GM18870 (cell line): ENCODE measurements at regions not wholly inside any gene's neighbourhood (a gene's known extent, or its start where the extent isn't known, plus 50 kb on each side); places are given as distances from the start of the nearest gene placed in this dataset.
A peak's percentile ranks its signal among the peaks of the same experiment; 100 is the strongest.

Experiments
- ATAC-seq: cut with Tn5 transposase; IDR thresholded peaks from one replicate; pipeline ENCODE4 v1.9.1; 2021; ENCODE audit warnings: moderate library complexity; ENCODE audit not compliant: unreplicated experiment

DNA sequence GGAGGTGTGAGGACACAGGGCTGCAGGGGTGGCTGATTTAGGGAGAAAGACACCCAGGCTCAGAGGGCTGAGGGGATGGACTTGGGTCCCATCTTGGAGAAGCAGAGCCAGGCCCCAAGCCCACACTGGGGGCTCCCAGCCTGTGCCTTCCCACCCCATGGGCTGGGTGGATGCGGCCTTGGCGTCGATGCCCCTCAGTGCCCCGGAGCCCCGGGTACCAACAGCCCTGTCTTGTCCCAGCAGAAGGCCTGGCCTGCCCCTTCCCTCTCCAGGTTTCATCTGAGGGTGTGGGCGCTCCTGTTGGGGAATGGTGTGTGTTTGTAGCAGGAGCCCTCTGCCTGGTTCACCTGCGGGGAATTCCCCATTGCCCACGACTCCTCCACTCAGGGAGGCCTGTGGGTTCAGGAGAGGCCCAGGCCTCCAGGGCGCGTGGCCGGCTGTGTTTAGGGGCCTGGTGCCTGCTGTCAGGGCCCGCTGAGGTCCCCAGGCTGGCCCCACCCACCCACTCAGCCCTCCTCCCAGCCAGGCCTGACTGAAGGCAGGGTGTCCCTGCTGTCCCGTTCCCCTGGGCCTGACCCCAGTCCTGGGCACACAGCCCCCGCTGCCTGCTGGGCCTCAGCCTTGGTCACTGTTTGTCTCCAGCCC is 51.1 kb upstream of the BEGAIN start:
- ATAC-seq: no peak

DNA sequence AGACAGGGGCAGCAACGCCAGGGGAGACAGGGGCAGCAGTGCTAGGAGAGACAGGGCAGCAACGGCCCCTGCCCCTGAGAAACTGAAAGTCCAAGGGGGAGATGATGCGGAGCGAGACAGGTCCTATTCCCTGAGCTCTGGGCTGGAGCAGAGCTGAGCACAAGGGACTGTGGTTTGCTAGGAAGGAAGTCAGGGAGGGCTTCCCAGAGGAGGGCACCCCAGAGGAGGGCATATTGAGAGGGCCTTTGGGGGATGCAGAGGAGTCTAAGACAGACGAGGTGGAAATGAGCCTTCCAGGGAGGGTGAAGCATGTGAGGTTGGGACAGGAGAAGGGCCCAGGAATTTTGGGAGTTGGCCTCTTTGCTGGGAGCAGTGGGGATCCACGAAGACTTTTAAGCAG is 52.1 kb upstream of the BEGAIN start:
- no peak for ATAC-seq

DNA sequence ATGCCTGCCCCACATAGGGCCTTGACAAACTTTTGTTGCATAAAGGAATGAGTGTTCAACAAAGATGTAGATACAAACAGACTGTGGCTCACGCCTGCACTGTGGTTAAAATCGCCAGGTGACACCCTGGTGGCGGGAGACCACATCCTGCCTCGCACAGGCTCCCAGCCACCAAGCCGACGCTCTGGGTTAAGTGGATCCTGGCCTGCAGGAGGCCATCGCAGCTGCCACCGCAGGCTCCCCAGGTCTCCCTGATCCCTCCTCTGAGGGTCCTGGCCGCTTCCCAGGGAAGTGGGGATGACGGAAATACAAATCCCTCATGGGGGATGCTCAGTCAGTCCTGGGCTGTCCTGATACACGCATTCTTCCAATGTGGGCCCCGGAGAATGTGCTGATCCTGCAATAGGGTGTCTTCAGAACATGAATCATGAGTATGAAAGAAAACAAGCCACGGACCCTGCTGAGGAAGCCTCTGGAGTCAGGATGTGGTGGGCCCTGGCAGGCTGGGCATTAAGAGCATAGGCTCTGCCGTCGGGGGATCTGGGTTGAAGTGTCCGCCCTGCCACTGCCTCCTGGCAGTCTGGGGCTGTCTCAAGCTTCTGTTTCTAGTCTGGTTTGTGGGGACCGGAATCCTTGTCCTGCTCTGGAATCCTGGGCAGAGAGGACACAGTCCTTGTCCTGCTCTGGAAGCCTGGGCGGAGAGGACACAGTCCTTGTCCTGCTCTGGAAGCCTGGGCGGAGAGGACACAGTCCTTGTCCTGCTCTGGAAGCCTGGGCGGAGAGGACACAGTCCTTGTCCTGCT is 53.5 kb upstream of the BEGAIN start:
- ATAC-seq: peak; percentile 88

DNA sequence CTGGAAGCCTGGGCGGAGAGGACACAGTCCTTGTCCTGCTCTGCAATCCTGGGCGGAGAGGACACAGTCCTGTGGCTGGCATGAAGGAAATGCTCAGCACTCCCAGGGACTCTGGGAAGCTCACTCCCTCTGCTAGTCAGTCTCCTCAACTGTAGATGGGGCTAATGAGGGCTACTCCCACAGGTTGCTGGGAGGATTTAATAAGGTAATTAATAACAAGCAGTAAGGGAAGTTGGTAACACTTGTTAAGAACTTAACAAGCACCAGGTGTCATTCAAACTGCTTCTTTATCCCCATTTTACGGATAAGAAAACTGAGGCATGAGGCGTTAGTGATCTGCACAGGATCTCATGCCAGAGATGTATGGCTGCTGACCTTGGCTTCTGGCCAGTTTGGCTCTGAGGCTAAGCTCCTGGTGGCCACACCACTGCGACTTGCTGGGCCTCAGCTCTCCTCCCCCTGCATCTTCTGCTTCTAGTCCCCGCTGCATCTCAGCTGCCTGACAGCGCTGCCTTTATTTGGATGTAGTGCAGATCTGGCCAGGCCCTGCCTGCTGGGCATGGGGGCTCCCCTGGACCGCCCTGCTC is 54.1 kb upstream of the BEGAIN start:
- ATAC-seq: no peak

DNA sequence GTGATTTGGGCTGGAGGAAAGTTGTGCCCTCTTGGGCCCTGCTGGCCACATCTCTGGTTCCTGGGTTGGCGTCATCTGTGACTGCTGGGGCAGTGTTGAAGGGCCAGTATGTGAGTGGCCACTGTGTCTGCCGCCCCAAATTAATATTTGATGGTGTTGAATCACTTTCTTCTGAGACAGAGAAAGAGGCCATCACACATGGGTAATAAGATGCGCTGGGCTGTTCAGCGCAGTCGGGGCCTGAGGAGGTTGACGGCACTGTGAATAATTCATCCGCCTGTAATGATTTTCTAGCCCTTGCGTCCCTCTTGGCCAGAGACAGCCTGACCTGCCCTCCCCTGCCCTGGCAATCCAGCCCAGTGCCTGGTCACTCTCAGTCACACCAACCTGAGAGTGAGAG is 56.2 kb upstream of the BEGAIN start:
- ATAC-seq: no peak

DNA sequence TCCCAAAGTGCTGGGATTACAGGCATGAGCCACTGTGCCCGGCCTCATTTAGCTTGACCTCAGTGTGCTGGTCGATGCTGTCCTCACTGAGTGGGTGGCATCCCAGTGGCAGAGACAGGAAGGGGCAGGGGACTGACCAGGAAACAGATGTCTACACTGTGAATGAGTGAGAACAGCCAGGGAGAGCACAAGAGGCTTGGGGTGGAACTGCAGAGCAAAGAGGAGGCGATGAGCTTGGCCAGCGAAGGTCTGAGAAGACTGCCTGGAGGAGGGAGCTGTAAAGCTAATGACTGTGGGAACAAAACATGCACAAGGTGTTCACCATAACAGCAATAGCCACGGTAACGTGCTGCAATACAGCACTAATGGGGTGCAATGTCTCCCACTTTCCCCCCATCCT is 57.2 kb upstream of the BEGAIN start:
- ATAC-seq: no peak

DNA sequence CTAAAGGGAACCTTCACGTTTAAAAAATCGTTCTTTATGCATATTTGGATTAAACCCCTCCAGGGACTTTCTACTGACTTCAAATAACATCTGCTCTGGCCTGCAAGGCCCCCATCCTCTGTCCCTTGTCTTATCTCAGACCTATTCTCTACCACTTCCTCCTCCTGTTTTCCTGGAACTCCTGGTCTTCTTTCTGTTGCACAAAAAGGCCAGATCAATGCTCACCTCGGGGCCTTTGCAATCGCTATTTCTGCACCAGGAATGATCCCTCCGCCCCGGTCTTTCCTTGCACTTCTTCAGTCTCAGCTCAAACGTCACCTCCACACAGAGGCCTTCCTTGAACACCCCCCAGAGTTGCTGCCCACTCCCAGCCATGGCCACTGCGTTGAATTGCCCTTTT is 57.6 kb upstream of the BEGAIN start:
- ATAC-seq: no peak

DNA sequence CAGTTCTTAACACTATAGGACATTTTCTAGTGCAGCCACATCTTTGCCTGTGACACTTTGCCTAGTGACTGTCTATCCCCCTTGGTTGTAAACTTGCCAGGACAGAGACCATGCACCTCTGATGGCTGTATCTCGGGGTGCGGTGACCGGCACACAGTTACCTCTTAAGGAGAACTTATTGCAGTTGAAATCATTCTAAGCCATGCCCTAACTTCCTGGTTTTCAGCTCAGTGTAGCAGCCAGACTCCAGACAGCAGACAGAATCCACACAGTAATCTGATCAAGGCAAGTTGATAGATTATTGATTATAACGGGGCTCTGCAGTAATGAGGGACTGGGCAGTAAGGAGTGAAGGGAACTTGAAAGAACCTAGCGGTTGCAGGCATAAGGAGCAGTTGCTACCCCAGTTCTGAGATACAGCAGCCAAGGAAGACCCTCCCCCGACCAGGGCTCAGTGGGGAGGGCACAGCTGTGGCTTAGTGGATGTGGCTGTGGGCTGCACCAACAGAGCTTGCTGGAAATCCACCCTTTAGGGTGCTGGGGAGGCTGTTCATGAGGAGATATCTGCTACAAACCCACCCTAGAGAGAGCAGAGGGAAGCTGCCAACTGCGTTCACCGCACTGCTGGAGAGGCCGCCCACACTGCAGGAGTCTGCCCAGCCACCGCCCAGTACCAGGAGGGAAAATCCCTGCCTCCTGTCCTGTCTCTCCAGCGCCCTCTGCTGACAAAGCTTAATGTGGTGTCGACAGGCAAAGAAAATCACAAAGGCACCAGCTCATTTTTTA is 58.2 kb upstream of the BEGAIN start:
- ATAC-seq: no peak

DNA sequence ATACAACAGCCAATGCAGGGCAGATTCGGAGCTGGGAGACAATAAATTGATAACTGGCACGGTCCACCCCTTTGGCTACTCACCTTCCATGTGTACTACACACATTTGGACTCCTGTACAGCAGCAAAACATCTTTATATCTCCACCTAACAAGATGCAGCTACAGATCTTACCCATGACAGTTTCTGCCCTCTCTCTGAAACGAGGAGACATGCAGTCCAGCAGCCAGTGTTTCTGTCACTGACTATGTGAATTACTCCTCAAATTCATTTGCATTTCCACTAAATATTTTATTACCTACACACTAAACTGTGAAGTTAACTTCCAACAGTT is 58.7 kb upstream of the BEGAIN start:
- no peak for ATAC-seq

DNA sequence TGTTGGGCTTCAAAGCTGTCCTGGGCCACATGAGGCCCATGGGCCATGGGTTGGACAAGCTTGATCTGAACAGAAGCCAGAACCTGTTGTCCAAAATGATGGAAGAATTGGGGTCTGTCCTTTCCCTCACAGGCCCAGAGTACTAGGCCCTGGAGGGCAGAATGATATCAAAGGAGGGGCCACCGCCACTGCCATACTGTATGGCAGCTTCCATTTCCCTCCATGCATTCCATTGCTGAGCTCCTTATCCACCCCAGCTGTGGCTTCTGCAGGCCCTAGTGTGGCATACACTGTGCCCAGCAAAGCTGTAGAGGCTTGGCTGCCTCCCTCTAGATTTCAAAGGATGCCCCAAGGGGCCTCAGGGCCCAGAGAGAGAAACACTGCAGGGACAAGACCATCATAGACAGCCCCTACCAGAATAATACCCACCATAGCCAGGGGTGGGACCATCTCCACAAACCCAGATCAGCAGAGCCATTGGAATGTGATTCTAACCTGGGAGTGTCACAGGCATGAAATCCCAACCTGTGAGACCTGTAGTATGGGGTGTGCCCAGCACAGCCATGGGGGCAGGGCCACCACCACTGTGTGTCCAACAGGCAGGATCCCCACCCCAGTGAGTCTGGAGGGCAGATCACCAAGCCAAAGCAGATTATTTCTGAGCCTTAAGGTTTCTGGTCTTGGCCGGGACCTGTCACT is 61.4 kb upstream of the BEGAIN start:
- no peak for ATAC-seq

DNA sequence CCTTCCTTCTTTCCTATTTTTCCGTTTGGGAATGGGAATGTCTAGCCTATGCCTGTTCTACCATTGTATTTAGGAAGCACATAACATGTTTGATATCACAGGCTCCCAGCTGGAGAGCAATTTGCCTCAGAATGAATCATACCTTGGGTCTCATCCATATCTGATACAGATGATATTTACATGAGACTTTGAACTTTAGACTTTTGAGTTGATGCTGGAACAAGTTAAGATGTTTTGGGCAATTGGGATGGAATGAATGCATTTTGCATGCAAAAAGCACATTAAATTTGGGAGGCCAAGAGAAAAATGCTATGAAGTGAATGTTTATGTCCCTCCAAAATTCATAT is 61.9 kb upstream of the BEGAIN start:
- no peak for ATAC-seq

DNA sequence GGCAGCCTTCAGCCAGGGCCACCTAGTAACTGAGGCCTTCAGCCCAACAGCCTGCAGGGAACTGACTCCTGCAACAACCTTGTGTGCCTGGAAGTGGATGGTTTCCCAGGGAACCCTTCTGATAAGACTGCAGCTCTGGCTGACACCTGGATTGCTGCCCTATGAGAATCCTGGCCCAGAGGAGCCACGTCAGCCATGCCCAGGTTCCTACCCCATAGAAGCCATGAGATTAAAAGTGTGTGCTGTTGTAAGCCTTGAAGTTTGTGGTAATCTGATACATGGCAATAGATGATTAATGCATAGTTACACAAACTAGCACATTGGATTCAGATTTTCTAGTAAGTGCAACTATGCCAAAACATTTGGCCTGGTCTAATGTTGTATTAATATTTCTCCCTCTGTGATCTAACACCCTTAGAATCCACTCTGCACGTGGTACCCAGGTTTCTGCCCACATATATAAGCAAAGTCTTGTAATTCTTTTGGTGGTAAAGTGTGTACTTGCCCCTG is 64.8 kb upstream of the BEGAIN start:
- no peak for ATAC-seq

DNA sequence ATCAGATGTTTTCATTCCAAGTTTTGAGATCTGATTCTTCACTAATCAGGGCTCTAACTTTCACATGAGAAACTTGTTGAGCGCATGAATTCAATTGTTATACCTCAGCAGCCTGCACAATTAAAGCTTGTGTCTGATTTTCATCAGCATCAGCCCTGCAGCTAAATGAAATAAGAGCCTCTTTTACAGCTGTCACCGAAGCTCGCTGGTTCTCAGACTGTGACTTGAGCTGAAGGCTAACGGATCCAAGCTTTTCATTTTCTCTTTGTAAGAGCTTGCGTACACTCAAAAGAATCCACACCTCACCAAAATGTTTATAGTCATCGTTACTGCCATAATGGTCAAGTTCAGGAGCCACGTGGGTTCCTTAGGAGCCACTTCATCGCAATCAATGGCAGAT is 65.5 kb upstream of the BEGAIN start:
- no peak for ATAC-seq

DNA sequence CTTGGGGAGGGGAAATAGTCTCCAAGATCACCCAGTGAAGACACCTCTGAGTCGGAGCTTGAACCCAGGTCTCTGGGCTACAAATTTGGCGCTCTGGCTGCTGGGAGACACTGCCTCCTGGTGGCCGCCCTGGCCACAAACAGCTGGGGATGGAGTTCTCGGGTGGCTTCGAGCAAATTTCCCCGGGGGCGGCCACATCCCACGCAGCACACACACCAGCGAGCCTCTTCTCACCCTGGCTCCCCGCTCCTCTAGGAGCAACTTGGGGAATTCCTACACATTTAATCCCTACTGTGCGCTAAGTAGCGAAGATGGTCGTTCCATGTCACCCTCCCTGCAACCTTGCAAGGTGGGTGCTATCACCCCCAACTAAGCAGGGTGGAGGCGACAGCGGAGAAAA is 66.2 kb upstream of the BEGAIN start:
- no peak for ATAC-seq

DNA sequence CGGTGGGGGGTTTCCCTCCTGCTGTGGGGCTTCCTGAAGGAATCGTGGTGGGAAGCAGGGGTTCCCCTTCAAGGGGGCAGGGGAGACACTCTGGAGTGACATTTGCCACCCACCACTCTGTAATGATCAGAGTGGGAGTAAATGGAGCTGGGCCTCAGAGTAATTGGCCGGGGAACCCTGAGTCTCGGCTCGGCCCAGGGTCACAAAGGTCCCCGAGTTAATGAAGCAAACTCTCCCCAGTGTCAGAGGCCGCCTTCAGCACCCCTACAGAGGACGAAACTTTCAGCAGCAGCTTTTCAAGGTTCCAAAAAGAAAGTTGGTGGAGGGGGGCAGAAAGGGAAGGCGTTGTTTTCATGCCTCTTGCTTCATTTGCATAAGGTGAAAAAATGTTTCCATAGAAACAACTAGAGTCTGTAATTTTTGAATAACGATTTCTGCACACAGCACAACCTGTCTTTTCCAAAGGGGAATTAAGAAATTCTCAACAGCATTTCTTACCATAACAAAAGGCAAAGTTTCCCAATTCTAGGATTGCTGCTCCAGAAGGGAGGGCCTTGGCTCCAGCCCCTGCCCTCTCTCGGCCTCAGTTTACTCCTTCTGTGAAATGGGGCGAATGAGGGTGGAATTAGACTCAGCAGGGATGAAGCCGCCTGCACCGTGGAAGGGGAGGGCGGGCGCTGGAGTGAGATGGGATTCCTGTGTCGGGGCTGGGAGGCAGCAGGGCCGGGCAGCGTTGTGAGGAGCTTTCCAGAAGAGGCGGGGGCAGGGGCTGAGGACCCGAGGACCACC is 67.0 kb upstream of the BEGAIN start:
- no peak for ATAC-seq

DNA sequence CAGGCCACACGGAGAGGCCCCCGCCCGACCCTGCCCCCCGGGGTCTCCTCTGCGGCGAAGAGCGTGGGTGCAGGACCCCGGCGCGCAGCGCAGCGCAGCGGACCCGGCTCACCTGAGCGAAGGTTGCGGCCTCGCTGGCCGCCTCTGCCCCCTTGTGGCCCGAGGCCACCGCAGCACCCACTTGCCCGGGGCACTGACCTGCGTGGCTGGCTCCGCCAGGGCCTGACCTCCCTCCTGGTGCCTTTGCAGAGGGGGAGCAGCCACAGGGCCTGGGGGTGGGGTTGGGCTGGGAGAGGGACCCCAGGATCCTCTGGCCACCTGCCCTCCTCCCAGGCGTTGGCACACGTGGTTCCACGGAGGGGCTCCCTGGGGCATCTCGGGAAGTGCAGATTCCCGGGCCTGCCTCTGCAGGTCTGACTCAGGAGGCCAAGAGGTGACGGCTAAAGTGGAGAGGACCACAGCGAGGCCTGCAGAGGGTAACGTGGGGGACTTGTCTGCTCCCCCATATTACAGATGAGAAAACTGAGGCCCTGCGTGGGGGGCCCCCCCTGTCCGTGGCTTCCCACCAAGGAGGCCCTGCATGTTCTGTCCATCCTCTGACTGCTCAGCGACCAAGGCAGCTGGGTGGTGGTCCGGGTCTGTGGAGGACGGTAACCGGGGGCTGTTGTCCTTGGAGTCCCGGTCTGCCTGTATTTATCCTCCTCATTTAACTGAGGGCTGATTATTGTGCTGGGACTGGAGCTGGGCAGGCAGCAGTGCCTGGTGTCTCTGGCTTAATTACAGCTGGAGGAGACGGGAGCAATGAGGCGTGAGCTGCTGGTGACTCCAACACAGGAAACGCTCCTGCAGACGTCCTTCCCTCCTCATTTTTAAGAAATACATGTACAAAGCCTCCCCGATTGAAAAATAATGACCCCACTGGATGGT is 67.9 kb upstream of the BEGAIN start:
- ATAC-seq: no peak

DNA sequence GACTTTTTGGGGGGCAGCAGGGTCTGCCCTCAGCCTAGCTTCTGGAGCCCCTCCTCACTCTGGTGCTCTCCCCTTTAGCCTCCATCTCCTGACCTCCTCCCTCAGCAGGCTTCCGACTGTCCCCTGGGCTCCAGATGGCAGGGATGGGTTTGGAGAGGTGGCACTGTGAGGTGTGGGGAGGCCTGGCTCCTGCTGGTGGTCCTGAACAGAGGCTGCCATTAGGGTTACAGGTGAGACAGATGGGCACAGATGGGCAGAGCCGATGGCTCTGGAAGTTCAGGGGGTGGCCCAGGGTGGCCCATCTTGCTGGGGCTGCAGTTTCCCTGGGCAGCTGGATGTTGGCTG is 68.5 kb upstream of the BEGAIN start:
- ATAC-seq: no peak

DNA sequence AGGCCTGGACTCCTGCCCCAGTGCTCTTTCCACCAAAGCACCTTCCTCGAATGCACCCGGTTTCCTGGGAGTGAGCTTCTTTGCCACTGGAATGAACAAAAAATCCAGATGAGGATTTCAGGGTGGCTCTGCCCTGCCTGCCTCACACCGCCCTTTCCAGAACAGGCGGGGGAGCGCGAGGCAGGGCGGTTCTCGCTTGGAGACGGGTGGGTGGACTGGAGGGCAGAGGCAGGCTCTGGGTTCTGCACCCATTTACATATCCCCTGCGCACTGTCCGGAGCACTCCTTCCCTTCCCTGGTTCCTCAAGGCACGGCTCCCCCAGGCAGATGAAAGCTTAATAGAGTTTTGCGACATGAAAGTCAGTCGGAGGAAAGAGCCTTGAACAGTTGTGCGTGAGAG is 69.7 kb upstream of the DLK1 start:
- no peak for ATAC-seq

DNA sequence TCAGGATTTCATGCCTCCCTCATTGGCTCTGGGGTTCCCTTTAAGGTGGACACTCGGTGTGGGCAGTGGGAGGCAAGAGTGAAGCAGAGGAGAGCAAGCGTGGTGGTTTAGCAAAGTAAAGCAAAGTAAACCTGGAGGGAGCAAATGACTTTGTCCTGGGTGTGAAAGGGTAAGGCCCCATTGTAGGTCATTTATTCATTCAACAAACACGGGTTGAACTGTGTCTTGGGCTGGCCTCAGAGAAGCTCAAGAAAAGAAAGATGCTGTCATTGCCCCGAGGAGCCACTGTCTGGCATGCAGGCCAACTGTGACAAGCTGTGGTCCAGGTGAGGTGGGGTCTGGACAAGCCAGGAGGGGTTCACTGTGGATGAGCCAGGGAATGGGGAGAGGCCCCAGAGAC is 68.9 kb upstream of the DLK1 start:
- no peak for ATAC-seq
